Neural progenitor cell (in vitro differentiated cells): ENCODE measurements at regions not wholly inside any gene's neighbourhood (a gene's known extent, or its start where the extent isn't known, plus 50 kb on each side); places are given as distances from the start of the nearest gene placed in this dataset.

Experiments
- CTCF ChIP-seq: fragments of 200-600 bp; sonication (generic); IDR thresholded peaks from 2 replicates; pipeline ENCODE4 v1.5.1; 2017; ENCODE audit warnings: antibody characterized with exemption, mild to moderate bottlenecking
- EZH2 ChIP-seq: fragments of 200-600 bp; sonication (generic); IDR thresholded peaks from 2 replicates; pipeline ENCODE4 v1.6.1; 2017; ENCODE audit warnings: antibody characterized with exemption, mild to moderate bottlenecking, moderate library complexity

- no peak for TF ChIP-seq CTCF
- TF ChIP-seq EZH2: no peak
Measured at GRCh38 chr16:54588026-54588425, 301.4 kb upstream of the IRX3 start.
